GM12873 (cell line): ENCODE measurements at regions not wholly inside any gene's neighbourhood (a gene's known extent, or its start where the extent isn't known, plus 50 kb on each side); places are given as distances from the start of the nearest gene placed in this dataset.

ENCODE experiments used
- TF ChIP-seq, protein P1 (sequence below): IDR thresholded peaks from 2 replicates; pipeline ENCODE4 v1.5.1; 2012; ENCODE audit warnings: low read depth, mild to moderate bottlenecking, moderate library complexity, low read length, control low read depth; ENCODE audit not compliant: insufficient read depth; ENCODE audit errors: missing control alignments

DNA sequence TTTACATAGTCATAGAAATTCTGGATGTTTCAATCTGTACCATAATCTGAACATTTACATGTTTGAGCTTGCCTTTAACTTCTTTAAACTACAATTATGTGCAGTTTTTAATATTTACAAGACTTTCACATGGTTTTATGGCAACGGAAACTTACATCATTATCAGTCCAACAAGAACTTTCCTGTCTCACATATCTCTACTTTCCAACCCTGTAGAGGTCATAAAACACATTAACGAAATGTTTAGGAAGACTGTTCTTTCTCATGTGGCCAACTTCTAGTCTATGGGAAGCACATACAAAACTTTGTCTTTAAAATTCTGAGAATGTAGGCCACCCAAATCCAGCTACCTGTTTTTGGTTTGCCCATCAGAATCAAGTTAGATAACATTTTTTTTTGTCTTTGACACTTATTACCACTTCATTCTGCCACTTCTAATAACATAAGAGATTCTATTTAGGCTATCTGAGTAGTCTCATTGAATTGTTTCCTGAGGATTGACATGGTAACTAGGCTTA, 693.2 kb downstream of the KCNJ3 start:
- TF ChIP-seq, protein P1, sequence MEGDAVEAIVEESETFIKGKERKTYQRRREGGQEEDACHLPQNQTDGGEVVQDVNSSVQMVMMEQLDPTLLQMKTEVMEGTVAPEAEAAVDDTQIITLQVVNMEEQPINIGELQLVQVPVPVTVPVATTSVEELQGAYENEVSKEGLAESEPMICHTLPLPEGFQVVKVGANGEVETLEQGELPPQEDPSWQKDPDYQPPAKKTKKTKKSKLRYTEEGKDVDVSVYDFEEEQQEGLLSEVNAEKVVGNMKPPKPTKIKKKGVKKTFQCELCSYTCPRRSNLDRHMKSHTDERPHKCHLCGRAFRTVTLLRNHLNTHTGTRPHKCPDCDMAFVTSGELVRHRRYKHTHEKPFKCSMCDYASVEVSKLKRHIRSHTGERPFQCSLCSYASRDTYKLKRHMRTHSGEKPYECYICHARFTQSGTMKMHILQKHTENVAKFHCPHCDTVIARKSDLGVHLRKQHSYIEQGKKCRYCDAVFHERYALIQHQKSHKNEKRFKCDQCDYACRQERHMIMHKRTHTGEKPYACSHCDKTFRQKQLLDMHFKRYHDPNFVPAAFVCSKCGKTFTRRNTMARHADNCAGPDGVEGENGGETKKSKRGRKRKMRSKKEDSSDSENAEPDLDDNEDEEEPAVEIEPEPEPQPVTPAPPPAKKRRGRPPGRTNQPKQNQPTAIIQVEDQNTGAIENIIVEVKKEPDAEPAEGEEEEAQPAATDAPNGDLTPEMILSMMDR, result no peak

DNA sequence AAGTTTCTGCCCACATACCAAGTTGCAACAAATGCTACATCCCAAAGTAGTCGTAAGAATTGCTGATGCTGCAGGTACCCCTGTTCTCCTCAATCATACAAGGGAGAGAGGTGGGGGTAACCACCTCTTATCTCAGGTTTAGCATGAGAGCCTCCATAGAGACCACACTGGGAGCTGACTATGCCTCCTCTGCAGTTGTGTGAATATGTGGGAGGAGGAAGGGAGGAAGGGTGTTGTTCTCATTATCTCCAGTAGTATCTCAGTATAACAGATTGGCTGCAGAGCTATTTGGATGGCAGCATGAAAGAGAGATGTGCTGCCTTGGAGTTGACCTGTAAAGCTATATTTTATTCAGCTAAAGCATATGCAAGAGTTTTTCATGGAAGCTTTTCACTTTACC, 690.7 kb downstream of the KCNJ3 start:
- TF ChIP-seq, protein P1, result no peak

DNA sequence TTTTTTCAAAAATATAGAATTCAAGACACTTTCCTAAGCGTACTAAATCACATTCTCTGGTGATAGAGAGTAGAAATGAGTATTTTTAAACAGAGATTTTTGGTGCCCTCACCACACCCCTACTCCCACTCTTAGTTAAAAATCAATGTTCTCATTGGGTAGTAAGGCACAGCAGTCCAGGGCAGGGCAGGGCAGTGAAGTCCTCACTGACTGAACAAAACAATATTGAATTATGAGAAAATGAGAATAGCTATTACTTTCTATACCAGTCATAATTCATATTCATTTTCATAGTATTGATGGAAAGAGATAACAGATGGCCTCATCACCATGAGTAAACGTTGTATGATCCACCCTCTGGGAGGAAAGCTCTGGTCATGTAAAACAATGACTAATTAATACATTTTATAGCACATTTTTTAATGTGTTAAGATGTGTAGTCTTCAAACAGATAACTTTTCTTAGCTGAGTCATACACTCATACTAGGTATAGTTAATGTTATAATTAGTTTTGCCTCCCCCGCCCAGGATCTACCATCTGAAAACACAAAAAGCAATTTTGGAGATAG, 686.1 kb downstream of the KCNJ3 start:
- TF ChIP-seq, protein P1, result no peak

DNA sequence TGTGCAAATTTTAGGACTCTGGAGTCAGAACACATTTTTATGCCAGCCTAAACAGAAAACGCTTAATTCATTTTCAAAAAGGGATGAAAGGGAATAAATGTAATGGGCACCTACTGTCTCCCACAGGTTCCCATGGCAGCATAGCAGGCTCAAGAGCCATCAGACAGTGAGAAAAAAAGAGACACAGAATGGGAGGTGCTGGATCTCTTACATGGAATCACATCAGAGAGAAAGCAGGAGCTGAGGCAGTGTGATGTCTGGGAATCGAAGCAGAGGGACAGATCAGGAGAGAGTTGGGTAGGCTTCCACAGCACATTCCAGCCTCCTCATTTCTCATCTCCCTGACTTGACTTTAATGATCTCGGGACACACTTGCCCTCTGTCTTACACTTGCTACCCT, 684.3 kb downstream of the KCNJ3 start:
- TF ChIP-seq, protein P1, result no peak

DNA sequence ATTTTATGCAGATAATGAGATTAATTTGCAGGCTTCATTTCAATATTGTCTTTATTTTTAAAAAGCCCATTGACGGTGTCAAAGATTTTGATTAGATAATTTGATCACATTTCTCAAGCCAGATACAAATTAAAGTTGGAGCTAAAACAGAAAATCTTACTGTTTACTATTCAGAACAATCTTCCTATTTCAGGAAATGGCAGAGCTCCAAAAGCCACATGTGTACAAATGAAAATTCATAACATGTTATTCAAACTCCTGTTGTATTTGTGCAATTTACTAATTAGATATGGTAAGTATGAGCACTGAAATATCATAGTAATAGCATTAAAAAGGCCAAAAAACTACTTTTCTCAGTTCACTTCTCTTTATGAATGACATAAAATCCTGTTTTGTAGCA, 682.9 kb downstream of the KCNJ3 start:
- TF ChIP-seq, protein P1, result no peak

DNA sequence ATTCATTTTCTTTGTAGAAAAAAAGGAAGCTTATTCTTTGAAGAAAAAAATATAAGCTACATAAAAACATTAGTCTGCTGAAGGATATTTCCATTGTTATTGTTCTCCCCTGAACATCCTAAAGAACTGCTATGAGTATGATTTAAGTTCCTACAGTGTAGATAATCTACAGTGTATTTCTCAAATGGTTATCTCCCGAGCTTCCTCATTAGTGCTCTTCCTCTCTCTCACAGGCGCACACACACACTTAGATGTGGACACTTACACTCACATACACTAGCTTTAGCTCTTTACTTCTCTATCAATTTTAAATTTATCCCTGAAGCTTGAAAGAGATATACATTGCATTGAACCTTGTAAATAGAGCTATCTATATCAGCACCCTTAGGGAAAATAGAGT, 681.0 kb downstream of the KCNJ3 start:
- TF ChIP-seq, protein P1, result no peak

DNA sequence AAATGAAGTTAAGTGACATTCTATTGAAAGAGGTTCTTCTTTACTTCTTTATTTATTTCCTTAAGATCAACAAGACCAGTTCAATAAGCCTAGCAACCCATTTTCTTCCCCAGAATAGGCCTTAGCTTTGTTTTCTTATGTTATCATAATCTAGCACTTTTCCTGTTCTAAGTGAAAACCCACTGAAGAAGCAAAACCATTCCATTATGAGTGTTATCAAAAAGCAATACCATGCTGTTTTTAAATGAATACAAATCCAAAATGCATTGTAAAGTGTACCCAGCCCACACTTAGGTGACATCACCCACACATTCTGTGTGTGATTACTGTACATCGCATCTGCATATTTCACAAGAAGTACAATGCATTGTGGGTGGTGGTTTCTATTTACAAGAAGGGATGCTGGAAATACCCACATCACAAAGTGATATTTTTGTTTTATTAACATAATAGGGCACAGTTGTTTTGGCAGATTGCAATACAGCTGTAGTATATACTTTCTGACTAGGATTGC, 679.5 kb downstream of the KCNJ3 start:
- TF ChIP-seq, protein P1, result no peak

DNA sequence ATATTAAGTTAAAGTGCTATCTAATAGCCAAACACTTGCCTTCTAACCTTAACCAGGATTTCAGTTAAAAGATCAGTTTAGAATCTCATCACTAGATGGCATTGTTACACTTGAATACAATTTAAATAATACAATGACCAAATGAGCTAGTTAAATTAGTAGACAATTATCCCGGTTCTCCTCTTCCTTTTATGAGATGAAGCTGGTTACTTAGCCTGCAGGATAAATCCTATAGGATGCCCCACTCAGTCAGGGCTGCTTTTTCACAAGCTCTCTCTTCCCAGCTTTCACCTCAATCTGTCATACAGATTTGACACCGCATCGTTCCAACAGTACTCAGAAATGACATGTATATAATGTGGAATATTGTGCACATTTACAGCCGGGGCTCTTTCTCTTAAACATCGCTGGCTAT, 678.8 kb downstream of the KCNJ3 start:
- TF ChIP-seq, protein P1, result peak; percentile 26
